Stimulated activated naive CD8-positive, alpha-beta T cell treated with anti-CD3 and anti-CD28 coated beads, Interleukin-15, amount 100 ng/mL, for 72 hours (primary cell): ENCODE measurements at regions not wholly inside any gene's neighbourhood (a gene's known extent, or its start where the extent isn't known, plus 50 kb on each side); places are given as distances from the start of the nearest gene placed in this dataset.
A peak's percentile ranks its signal among the peaks of the same experiment; 100 is the strongest.
"Not testable (repeated sequence)": the region's sequence is repeated elsewhere in the genome, so short reads cannot be mapped to it uniquely, and the experiment has no call there.

Experiments
- ATAC-seq: fragments of 150-1000 bp; cut with Tn5 transposase; 2 replicates; pipeline ENCODE4 v1.10.0; 2021; ENCODE audit warnings: mild to moderate bottlenecking, moderate library complexity
- DNase-seq, 2 donors: peaks; one replicate each; pipeline ENCODE4 v3.0.0; 2021 to 2022
- H3K27ac Mint-ChIP-seq, 2 donors: one replicate each; pipeline ENCODE4 v1.8.0; 2022; ENCODE audit warnings: mild to moderate bottlenecking in 2 of 2, mixed read lengths in 2 of 2, moderate library complexity in 2 of 2
- H3K27me3 Mint-ChIP-seq: one replicate; pipeline ENCODE4 v1.8.0; 2022; ENCODE audit warnings: mixed read lengths
- H3K4me1 Mint-ChIP-seq: one replicate; pipeline ENCODE4 v1.8.0; 2022; ENCODE audit warnings: mild to moderate bottlenecking, mixed read lengths
- H3K4me3 Mint-ChIP-seq, 2 donors: one replicate each; pipeline ENCODE4 v1.8.0; 2022; ENCODE audit warnings: mild to moderate bottlenecking in 2 of 2, mixed read lengths in 2 of 2, moderate library complexity in 1 of 2
- H3K9me3 Mint-ChIP-seq, 2 donors: one replicate each; pipeline ENCODE4 v1.8.0; 2022; ENCODE audit warnings: mixed read lengths in 2 of 2

GRCh38 chr5:124546643-124547042 is 199.8 kb downstream of the ZNF608 start:
- Mint-ChIP-seq H3K27me3 (no peaks in the 10 kb centered on the region), H3K4me3 (no peak overlapping the region), H3K9me3 (peaks cover 0 to 5% of the 10 kb centered on the region in 2 donors), H3K27ac (no peak overlapping the region), H3K4me1 (no peaks in the 10 kb centered on the region)
- DNase-seq (no peak), ATAC-seq (no peak)

DNA sequence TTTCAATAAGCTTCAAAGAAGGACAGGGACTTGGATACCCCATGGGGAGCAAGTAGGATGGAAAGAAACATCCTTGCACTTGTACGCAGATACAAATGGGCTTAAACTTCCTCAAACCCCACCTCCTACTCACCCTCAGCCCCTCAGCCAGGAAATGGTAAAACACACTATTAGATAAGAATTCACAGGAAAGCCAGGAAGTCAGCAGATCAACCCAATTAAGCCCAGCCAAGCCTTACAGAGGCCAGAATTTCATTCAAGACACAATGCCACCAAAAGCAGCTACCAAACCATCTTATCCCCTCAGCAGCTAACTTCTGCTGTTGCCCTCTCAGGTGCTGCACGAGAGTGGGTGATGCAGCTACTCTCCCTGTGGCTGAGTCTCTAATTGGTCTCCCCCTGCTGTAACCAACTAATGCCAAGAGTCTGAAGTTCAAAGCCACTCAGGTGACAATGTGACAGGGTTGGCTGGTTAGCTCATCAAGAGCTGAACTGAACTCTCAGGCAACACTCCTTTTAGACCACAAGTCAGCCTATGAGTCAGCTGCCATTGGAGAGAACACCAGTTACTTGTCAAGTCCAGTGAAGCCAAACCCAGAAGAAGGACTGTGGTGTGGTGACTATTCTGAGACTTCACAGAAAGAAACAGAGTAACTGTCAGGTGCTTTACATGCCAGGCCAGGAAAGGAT is 201.9 kb downstream of the ZNF608 start:
- H3K27me3 Mint-ChIP-seq: peaks cover 7% of the 10 kb centered on the region
- no peak overlapping the region for H3K4me3 Mint-ChIP-seq
- no peaks in the 10 kb centered on the region for H3K4me1 Mint-ChIP-seq
- DNase-seq (no peak), ATAC-seq (no peak)
- H3K9me3 Mint-ChIP-seq: peaks cover 5 to 7% of the 10 kb centered on the region in 2 donors
- H3K27ac Mint-ChIP-seq: no peak overlapping the region

DNA sequence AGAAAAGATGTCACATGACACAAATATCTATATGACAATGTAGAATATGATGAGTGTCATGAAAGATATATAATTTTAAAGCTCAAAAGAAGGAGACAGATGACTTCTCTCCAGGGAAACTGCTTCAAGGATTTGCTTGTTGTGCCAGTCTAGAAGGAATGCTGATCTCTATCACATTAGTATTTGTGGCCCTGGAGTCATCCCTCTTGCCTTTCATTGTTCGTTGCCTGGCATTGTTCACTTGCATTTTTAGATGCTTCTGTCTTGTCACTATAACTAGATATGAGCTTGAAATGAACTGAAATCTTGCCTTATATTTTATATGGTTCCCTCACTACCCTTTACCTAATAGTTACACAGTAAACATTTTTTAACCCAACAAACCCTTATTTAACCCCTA is 207.5 kb downstream of the ZNF608 start:
- Mint-ChIP-seq H3K27ac (no peak overlapping the region), H3K4me3 (no peak overlapping the region), H3K4me1 (no peaks in the 10 kb centered on the region), H3K27me3 (peaks cover 18% of the 10 kb centered on the region), H3K9me3 (peaks cover 5 to 7% of the 10 kb centered on the region in 2 donors)
- no peak for DNase-seq
- ATAC-seq: no peak

GRCh38 chr5:124538191-124538590 is 208.2 kb downstream of the ZNF608 start:
- Mint-ChIP-seq H3K4me1 (no peaks in the 10 kb centered on the region), H3K9me3 (peaks cover 5 to 7% of the 10 kb centered on the region in 2 donors), H3K4me3 (no peak overlapping the region), H3K27me3 (peaks cover 18% of the 10 kb centered on the region), H3K27ac (no peak overlapping the region)
- DNase-seq (no peak), ATAC-seq (no peak)

DNA sequence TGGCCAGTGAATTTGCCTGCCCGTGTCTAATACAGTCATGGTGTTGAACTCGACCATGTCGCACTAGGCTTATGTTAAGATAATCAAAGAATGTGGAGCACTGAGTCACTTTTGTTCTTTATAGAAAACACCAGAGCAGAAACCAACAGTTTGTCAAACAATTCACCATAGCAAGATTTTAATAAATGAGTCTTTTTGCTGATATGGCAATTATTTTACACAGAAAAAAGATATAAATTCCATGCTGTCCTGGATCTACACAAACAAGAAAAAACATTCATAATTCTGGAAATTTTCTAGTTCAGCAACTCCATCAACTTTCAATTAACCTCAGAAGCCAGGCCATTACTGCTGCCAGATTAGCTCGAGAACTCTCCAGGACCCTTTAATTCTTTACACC is 208.9 kb downstream of the ZNF608 start:
- H3K27me3 Mint-ChIP-seq: peaks cover 18% of the 10 kb centered on the region
- DNase-seq (no peak), ATAC-seq (no peak)
- H3K4me3 Mint-ChIP-seq: no peak overlapping the region
- no peaks in the 10 kb centered on the region for H3K4me1 Mint-ChIP-seq
- H3K9me3 Mint-ChIP-seq: peaks cover 5 to 7% of the 10 kb centered on the region in 2 donors
- H3K27ac Mint-ChIP-seq: no peak overlapping the region

- no peak for DNase-seq
- peaks cover 3 to 7% of the 10 kb centered on the region in 2 donors for H3K9me3 Mint-ChIP-seq
- no peak overlapping the region for H3K4me3 Mint-ChIP-seq
- no peak overlapping the region for H3K27ac Mint-ChIP-seq
- ATAC-seq: no peak
- no peaks in the 10 kb centered on the region for H3K4me1 Mint-ChIP-seq
- H3K27me3 Mint-ChIP-seq: peaks cover 18% of the 10 kb centered on the region
These were observed 209.3 kb downstream of the ZNF608 start for GRCh38 chr5:124537107-124537506.

GRCh38 chr5:124536333-124536732 is 210.1 kb downstream of the ZNF608 start:
- peaks cover 0 to 6% of the 10 kb centered on the region in 2 donors for H3K9me3 Mint-ChIP-seq
- peaks cover 17% of the 10 kb centered on the region for H3K27me3 Mint-ChIP-seq
- DNase-seq (no peak), ATAC-seq (no peak)
- H3K4me3 Mint-ChIP-seq: no peak overlapping the region
- H3K27ac Mint-ChIP-seq: no peak overlapping the region
- no peaks in the 10 kb centered on the region for H3K4me1 Mint-ChIP-seq

- Mint-ChIP-seq H3K4me1 (no peaks in the 10 kb centered on the region), H3K9me3 (peaks cover 8 to 10% of the 10 kb centered on the region in 2 donors)
- ATAC-seq: no peak
These were observed 215.5 kb downstream of the ZNF608 start for GRCh38 chr5:124530916-124531315.

DNA sequence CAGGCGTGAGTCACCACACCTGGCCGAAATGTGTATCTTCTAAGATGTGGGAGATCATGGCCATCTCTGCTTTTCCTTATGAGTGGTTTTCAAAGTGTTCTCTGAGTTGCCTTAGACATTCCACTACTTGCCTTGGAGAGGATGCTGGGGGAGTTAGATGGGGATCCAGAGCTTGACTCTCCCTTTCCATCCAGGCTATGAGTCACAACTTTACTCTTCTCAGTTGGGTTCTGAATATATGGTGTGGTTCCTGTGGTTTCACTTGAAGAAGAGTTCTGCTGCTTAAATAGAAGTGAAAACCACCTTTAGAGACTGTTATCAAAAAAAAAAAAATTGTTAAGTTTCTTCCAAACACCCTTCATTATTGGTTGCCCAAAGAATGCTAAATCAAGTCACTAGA is 217.6 kb downstream of the ZNF608 start:
- Mint-ChIP-seq H3K9me3 (peaks cover 8 to 10% of the 10 kb centered on the region in 2 donors), H3K27me3 (peaks cover 8% of the 10 kb centered on the region), H3K27ac (no peak overlapping the region), H3K4me1 (no peaks in the 10 kb centered on the region), H3K4me3 (no peak overlapping the region)
- ATAC-seq (peak; percentile 74), DNase-seq (no peak)

More at GRCh38 chr5:124530916-124531315, 215.5 kb downstream of the ZNF608 start:
- no peak overlapping the region for H3K27ac Mint-ChIP-seq
- H3K4me3 Mint-ChIP-seq: no peak overlapping the region
- H3K27me3 Mint-ChIP-seq: peaks cover 8% of the 10 kb centered on the region
- no peak for DNase-seq

DNA sequence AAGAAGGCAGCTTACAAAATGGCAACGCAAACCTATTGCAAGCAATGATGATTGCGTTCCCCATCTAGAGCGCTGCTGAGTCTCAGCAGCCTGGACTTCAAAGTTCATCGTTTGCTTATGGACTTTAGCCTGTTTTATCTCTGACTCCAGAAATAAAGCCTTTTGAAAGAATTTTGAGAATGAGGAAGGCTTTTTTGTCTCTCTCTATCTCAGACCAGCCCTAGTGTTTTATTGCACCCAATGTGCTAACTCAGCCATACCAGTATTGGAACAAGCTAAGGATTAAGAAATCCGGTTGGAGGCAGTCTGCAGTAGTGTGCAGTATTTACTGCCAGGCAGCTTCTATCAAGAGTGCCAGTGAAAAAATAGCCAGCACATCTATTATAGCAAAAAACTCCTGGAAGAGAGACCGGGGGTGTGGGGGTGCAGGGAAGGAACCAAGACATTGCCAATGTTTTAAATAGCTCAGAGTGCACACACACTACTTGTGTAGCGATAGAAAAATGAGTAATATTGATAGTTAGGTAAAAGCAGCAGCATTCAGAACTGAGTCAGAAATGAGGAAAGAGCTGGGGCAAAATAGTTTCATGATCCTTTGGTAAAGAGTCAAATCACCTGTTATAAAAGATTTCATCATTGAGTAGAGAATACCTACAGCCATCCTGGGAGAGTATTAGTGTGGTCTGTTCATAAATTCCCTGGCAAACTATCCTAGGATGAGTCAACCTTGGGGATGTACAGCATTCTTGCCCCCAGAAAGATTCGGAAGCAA is 219.0 kb downstream of the ZNF608 start:
- no peak for DNase-seq
- peaks cover 13% of the 10 kb centered on the region for H3K27me3 Mint-ChIP-seq
- H3K4me3 Mint-ChIP-seq: no peak overlapping the region
- no peaks in the 10 kb centered on the region for H3K4me1 Mint-ChIP-seq
- peak; percentile 80 for ATAC-seq
- peaks cover 8 to 14% of the 10 kb centered on the region in 2 donors for H3K9me3 Mint-ChIP-seq
- H3K27ac Mint-ChIP-seq: no peak overlapping the region

- H3K27ac Mint-ChIP-seq, H3K4me1 Mint-ChIP-seq, H3K4me3 Mint-ChIP-seq, ATAC-seq, DNase-seq: not testable (repeated sequence)
- H3K27me3 Mint-ChIP-seq: peaks cover 15% of the 10 kb centered on the region
- H3K9me3 Mint-ChIP-seq: peaks cover 8 to 15% of the 10 kb centered on the region in 2 donors
These were observed 220.4 kb downstream of the ZNF608 start for GRCh38 chr5:124526079-124526478.

- ATAC-seq (peak; percentile 45), DNase-seq (no peak)
- Mint-ChIP-seq H3K4me1 (no peaks in the 10 kb centered on the region), H3K9me3 (peaks cover 0 to 6% of the 10 kb centered on the region in 2 donors), H3K27ac (no peak overlapping the region), H3K4me3 (no peak overlapping the region), H3K27me3 (peaks cover 9% of the 10 kb centered on the region)
These were observed 221.7 kb downstream of the ZNF608 start for GRCh38 chr5:124524552-124525232.

- ATAC-seq: no peak
- H3K4me3 Mint-ChIP-seq: no peak overlapping the region
- no peak for DNase-seq
- no peaks in the 10 kb centered on the region for H3K4me1 Mint-ChIP-seq
- H3K27me3 Mint-ChIP-seq: peaks cover 9% of the 10 kb centered on the region
- no peak overlapping the region for H3K27ac Mint-ChIP-seq
- peaks cover 0 to 6% of the 10 kb centered on the region in 2 donors for H3K9me3 Mint-ChIP-seq
These were observed 222.5 kb downstream of the ZNF608 start for GRCh38 chr5:124523897-124524296.

DNA sequence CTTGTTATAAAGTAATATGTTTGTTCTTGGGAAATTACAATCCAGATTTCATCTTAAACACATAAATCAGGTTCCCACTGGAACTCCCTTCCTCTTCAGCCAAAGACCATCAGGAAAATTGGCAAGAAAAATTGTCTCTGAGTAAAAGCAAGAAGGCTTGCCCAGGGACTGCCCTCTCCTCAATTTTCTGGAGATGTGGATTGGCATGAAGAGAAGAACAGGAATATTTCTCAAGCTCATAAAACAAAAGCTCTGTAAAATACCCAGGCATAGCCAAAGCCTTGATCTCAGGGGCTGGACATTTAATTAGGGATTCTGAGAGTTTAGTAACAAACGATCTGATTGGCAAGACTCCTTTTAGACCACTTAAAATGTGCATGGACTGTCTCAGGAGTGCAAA is 223.4 kb downstream of the ZNF608 start:
- no peak overlapping the region for H3K4me3 Mint-ChIP-seq
- no peaks in the 10 kb centered on the region for H3K4me1 Mint-ChIP-seq
- ATAC-seq: no peak
- no peak overlapping the region for H3K27ac Mint-ChIP-seq
- peaks cover 0 to 6% of the 10 kb centered on the region in 2 donors for H3K9me3 Mint-ChIP-seq
- peaks cover 9% of the 10 kb centered on the region for H3K27me3 Mint-ChIP-seq
- no peak for DNase-seq

DNA sequence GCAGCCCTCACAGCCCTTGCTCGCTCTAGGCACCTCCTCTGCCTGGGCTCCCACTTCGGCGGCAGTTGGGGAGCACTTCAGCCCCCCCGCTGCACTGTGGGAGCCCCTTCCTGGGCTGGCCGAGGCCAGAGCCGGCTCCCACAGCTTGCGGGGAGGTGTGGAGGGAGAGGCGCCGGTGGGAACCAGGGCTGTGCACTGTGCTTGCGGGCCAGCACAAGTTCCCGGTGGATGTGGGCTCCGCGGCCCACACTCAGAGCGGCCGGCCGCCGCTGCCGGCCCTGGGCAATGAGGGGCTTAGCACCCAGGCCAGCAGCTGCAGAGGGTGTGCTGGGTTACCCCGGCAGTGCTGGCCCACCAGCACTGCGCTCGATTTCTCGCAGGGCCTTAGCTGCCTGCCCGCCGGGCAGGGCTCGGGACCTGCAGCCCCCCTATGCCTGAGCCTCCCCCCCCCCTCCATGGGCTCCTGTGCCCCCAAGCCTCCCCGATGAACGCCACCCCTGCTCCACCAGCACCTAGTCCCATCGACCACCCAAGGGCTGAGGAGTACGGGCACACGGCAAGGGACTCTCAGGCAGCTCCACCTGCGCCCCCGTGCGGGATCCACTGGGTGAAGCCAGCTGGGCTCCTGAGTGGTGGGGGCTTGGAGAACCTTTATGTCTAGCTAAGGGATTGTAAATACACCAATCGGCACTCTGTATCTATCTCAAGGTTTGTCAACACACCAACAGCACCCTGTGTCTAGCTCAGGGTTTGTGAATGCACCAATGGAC is 224.8 kb downstream of the ZNF608 start:
- Mint-ChIP-seq H3K27me3 (peaks cover 9% of the 10 kb centered on the region), H3K4me1 (no peaks in the 10 kb centered on the region), H3K27ac (no peak overlapping the region), H3K4me3 (no peak overlapping the region), H3K9me3 (peaks cover 0 to 6% of the 10 kb centered on the region in 2 donors)
- DNase-seq (no peak), ATAC-seq (peak; percentile 39)
